ENCODE measurements at regions not wholly inside any gene's neighbourhood (a gene's known extent, or its start where the extent isn't known, plus 50 kb on each side); places are given as distances from the start of the nearest gene placed in this dataset. TPM values are rescaled to one million over a fixed set of nuclear protein-coding genes. Genes with fewer than 3 reads are reported as not detected.
A peak's percentile ranks its signal among the peaks of the same experiment; 100 is the strongest.

GRCh38 chr7:65820287-65820950, 52.5 kb upstream of the VKORC1L1 start (continued):
- TF ChIP-seq GTF2F1 (IDR thresholded peaks at IDR 0.05; ENCODE audit: borderline replicate concordance, low read depth, low read length) = no peak
- no peak for TF ChIP-seq RBBP5 (IDR thresholded peaks at IDR 0.05; ENCODE audit: borderline replicate concordance, low read depth, low read length)
- TF ChIP-seq, protein P1, sequence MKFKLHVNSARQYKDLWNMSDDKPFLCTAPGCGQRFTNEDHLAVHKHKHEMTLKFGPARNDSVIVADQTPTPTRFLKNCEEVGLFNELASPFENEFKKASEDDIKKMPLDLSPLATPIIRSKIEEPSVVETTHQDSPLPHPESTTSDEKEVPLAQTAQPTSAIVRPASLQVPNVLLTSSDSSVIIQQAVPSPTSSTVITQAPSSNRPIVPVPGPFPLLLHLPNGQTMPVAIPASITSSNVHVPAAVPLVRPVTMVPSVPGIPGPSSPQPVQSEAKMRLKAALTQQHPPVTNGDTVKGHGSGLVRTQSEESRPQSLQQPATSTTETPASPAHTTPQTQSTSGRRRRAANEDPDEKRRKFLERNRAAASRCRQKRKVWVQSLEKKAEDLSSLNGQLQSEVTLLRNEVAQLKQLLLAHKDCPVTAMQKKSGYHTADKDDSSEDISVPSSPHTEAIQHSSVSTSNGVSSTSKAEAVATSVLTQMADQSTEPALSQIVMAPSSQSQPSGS (IDR thresholded peaks at IDR 0.05; ENCODE audit: low read length) = no peak
- TF ChIP-seq, protein P2, sequence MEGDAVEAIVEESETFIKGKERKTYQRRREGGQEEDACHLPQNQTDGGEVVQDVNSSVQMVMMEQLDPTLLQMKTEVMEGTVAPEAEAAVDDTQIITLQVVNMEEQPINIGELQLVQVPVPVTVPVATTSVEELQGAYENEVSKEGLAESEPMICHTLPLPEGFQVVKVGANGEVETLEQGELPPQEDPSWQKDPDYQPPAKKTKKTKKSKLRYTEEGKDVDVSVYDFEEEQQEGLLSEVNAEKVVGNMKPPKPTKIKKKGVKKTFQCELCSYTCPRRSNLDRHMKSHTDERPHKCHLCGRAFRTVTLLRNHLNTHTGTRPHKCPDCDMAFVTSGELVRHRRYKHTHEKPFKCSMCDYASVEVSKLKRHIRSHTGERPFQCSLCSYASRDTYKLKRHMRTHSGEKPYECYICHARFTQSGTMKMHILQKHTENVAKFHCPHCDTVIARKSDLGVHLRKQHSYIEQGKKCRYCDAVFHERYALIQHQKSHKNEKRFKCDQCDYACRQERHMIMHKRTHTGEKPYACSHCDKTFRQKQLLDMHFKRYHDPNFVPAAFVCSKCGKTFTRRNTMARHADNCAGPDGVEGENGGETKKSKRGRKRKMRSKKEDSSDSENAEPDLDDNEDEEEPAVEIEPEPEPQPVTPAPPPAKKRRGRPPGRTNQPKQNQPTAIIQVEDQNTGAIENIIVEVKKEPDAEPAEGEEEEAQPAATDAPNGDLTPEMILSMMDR (IDR thresholded peaks at IDR 0.05; ENCODE audit: control extremely low read depth in 1 of 3, insufficient read depth in 1 of 3, low read depth in 1 of 3, low read length in 3 of 3) = peak; percentile 5 to 58 (median 49)
- no peak for TF ChIP-seq RFX5 (IDR thresholded peaks at IDR 0.05; ENCODE audit: borderline replicate concordance, low read depth, low read length)
- TF ChIP-seq SIN3A (conservative IDR thresholded peaks at IDR 0.05 in 1 of 2, IDR thresholded peaks at IDR 0.05 in 1 of 2; ENCODE audit: low read depth in 1 of 2, low read length in 2 of 2) = no peak

Small RNAs in the stretch of these regions (small RNA-seq; reads per million reads assigned to genes)
- gene AC114501.1 (ENCODE audit: insufficient read depth) (not detected), gene RNU6-912P (ENCODE audit: insufficient read depth) (not detected), gene SNORA15B-2 (ENCODE audit: insufficient read depth) (not detected), gene SNORA22 (ENCODE audit: insufficient read depth) (not detected)

All from H1 (cell line).